ENCODE measurements at regions not wholly inside any gene's neighbourhood (a gene's known extent, or its start where the extent isn't known, plus 50 kb on each side); places are given as distances from the start of the nearest gene placed in this dataset.
"Not testable (repeated sequence)": the region's sequence is repeated elsewhere in the genome, so short reads cannot be mapped to it uniquely, and the experiment has no call there.

DNA sequence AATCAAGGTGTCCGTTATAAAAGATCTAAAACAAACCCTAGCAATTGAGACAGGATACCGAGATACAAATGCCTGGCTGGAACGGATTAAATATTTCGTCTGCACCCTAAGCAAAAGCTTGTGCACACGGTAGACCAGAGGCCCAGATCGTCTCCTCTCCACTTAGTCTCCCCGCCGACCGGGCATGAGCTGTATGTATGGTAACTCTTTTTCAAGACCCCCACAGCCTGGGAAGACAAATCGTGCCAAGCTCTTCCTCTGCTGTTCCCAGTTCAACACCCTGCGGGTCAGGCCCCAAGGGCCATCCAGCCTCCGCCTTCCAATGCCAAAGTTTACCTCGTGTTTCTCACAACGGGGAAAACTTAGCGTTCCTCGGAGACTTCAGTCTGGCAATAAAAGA lies 285.7 kb upstream of the GALNT17 start:
- DNase-seq = no peak

DNA sequence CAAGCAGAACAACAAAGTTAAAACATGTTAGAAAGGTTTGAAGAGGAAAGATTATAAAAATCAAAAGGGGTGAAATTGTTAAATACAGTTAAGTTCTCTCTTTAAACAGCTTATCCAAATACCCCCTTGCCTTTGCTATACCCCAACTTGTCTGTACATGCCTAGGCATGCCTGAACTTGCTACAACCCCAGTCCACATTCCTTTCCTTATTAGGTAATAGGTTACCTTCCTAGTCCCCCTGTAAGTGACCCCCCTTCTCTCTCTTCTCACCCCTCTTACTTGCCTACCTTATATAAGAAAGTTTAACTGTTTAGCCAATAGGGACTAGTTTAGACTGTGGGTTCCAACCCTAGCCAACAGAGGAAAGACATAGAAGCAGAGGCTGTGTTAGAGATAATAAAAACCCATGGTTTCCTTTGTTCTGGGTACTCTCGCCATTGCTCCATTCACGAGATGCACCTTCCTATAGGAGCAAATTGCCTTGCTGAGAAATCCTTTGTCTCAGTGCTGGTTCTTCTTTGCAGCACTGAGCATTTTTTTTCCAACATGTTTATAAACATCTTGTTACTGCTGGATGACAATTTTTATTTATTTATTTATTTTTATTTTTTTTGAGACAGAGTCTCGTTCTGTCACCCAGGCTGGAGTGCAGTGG lies 282.2 kb upstream of the GALNT17 start:
- no peak for DNase-seq

GRCh38 chr7:70855373-70855772 lies 276.6 kb upstream of the GALNT17 start:
- DNase-seq = no peak

GRCh38 chr7:70856901-70857630 lies 274.9 kb upstream of the GALNT17 start:
- peak; percentile 39 for DNase-seq

- no peak for DNase-seq
Measured at GRCh38 chr7:70857793-70858545, 274.0 kb upstream of the GALNT17 start.

DNA sequence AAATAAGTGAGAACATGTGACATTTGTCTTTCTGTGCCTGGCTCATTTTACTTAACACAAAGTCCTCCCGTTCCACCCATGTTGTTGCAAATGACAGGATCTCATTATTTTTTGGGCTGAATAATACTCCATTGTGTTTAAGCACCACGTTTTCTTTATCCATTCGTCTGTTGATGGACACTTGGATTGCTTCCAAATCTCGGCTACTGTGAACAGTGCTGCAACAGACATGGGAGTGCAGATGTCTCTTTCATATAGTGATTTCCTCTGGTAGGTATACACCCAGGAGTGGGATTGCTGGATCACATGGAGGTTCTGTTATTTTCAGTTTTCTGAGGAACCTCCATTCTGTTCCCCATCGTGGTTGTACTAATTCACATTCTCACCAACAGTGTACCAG lies 264.4 kb upstream of the GALNT17 start:
- DNase-seq = no peak

DNA sequence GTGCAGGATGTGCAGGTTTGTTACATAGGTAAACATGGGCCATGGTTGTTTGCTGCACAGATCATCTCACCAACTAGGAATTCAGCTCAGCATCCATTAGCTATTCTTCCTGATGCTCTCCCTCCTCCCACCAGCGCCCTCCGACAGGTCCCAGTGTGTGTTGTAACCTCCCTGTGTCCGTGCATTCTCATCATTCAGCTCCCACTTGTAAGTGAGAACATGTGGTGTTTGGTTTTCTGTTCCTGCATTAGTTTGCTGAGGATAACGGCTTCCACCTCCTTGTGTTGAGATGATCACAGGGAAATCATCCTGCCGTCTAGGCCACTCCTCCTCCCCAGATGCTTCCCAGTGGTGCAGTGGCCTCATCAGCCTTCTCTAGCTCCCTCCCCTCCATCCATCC lies 261.6 kb upstream of the GALNT17 start:
- DNase-seq = no peak

- no peak for DNase-seq
Measured at GRCh38 chr7:70872188-70872587, 259.8 kb upstream of the GALNT17 start.

- no peak for DNase-seq
Measured at GRCh38 chr7:70881167-70881847, 250.6 kb upstream of the GALNT17 start.

DNA sequence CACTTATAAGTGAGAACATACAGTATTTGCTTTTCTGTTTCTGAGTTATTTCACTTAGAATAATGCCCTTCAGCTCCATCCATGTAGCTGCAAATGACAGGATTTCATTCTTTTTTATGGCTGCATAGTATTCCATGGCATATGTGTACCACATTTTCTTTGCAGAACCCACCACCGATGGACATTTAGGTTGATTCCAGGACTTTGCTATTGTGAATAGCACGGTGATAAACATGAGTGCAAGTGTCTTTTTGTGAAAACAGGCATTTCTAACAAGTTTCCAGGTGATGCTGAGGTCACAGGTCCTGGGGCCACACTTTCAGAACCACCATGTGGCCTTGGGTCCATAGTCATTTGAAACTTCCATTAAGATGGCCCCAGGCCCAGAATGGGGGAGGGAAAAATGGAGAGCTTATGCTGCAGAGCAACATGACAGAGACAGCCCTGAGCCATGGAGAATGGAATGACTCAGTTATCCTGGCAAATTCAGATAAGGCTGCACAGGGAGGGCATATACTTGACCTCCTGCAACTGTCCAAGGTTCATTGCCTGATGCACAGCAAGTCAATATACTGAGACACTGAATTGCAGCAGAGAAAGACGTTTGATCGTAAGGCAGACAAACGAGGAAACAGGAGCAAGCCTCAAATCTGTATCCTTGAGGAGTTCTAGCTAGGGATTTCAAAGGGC lies 248.0 kb upstream of the GALNT17 start:
- no peak for DNase-seq

DNA sequence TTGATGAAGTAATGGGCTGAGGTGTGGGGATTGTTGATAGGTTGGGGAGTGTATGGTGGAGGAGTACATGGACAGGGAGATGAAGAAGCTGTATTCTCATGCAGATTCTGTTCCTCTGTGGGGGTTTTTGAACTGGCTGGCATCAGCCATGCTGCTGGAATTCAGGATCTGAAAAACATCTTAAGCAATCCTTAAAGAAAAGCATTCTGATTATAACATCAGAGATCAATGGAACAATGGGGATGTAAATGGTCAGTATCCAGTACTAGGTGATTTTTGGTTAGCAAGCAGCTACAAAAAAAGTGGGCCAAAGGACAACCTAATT lies 247.5 kb upstream of the GALNT17 start:
- no peak for DNase-seq

DNA sequence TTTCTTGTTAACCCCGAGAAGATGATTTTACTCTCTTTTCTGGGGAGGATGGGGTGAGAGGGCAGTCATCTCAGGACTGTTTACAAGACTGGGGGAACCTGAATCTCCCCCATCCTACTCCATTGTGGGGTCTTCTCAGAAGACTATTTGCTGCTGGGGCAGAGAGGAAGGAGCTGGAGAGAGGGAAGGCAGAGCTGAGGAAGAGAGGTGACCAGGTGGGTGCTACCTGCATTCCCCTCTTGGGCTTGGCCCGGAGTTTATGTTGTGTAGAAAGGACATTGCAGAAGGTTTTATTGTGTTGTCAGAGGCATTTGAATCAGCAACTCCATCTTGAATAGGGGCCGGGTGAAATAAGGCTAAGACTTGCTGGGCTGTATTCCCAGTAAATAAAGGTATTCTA lies 247.1 kb upstream of the GALNT17 start:
- no peak for DNase-seq

DNA sequence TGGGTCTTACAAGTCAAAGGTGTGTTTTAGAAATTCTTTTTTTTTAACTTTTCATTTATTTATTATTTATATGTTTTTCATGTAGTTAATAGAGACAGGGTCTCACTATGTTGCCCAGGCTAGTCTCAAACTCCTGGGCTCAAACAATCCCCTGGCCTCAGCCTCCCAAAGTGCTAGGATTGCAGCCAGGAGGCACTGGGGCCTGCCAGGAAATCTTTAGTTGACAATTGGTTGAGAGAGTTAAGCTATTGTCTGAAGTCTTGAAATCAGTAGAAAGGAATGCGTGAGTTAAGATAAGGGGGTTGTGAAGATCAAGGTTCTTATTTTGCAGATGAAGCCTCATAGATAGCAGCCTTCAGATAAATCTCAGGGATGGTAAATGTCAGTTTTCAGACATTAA lies 245.4 kb upstream of the GALNT17 start:
- no peak for DNase-seq

DNA sequence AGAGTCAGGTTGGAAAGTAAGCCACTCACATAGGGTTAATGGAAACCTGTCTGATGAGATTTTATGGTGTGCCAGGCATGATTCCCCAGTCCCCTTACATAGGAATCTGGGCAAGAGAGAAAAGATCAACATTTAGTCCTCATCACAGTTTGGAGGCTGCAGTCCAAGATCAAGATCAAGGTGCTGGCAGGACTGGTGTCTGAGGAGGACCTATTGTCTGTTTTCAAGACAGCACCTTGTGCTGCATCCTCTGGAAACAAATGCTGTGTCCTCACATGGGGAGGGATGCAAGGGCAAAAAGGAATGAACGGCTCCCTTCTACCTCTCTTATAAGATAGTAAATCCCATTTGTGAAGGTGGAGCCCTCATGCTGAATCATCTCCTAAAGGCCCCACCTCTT lies 244.8 kb upstream of the GALNT17 start:
- DNase-seq = no peak

- DNase-seq = no peak
Measured at GRCh38 chr7:70890147-70890969, 241.6 kb upstream of the GALNT17 start.

- DNase-seq = no peak
Measured at GRCh38 chr7:70893422-70893821, 238.5 kb upstream of the GALNT17 start.

- no peak for DNase-seq
Measured at GRCh38 chr7:70893971-70894715, 237.8 kb upstream of the GALNT17 start.

- no peak for DNase-seq
Measured at GRCh38 chr7:70894799-70895198, 237.1 kb upstream of the GALNT17 start.

DNA sequence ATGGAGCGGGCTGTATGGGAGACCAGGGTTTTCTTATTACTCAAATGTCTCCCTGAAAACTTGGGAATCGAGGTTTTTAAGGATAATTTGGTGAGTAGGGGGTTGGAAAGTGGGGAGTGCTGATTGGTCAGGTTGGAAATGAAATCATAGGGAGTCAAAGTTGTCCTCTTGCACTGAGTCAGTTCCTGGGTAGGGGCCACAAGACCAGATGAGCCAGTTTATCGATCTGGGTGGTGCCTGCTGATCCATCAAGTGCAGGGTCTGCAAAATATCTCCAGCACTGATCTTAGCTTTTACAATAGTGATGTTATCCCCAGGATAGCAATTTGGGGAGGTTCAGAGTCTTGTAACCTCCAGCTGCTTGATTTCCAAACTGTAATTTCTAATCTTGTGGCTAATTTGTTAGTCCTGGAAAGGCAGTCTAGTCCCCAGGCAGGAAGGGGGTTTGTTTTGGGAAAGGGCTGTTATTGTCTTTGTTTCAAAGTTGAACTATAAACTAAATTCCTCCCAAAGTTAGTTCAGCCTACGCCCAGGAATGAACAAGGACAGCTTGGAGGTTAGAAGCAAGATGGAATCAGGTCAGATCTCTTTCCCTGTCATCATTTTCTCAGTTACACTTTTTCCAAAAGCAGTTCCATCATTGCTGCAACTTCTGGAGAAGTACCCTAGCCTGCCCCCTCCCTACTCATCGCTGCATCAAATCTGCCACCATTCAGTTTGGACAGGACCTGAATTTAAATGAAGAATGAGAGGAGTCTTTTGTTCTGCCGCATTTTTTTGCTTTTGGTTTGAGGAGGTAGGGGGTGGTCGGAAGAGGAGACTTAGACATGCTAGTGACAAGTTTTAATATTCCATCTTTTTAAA lies 236.4 kb upstream of the GALNT17 start:
- DNase-seq = not testable (repeated sequence)

Measured in NCI-H187 treated with DMSO at 0.1 percent for 48 hours (cell line).